ENCODE measurements at regions not wholly inside any gene's neighbourhood (a gene's known extent, or its start where the extent isn't known, plus 50 kb on each side); places are given as distances from the start of the nearest gene placed in this dataset.

DNA sequence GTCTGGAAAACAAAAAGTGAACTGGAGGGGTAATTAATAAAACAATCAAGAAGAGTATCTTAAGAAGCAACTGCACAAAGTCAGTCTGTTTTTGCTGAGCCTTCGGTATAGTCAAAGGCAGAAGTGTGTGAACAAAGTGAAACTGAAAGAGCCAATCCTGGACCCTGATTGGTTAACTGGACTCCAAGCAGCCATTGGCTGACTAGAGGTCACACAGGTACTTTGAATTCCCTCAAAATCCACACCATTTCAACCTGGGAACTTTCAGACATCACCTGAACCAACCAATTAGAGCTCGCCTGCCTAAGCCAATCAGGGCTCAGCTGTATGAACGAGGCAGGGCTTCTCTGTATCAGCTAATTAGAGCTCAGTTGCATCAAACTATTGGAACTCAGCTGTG, 286.7 kb downstream of the TLE4 start:
- TF ChIP-seq CTCF (IDR thresholded peaks at IDR 0.05): no peak
- no peak for TF ChIP-seq POLR2A (IDR thresholded peaks at IDR 0.05)
